Pancreas (tissue), 10 donors: ENCODE measurements at regions not wholly inside any gene's neighbourhood (a gene's known extent, or its start where the extent isn't known, plus 50 kb on each side); places are given as distances from the start of the nearest gene placed in this dataset.

Source experiments
- ATAC-seq, 4 donors: fragments of 200-7000 bp; cut with Tn5 transposase; one replicate each; pipeline versions ENCODE4 v1.8.0 to v1.9.1; 2020; ENCODE audit warnings: mild to moderate bottlenecking in 4 of 4, moderate library complexity in 4 of 4
- DNase-seq, 6 donors: peaks; one replicate each; pipeline ENCODE4 v3.0.0-alpha.2; 2020
- FAIRE-seq: peaks from 2 replicates; lab custom pipeline; 2012; peaks lifted over from hg19 to GRCh38; lab: Jason Lieb, UNC
- H3K27ac ChIP-seq, 4 donors: fragments of 200-600 bp; sonication (generic); 1 replicate in 3 of 4; 2 replicates in 1 of 4; pipeline versions ENCODE4 v1.5.0 to v1.8.0; 2020
- H3K27me3 ChIP-seq, 4 donors: fragments of 200-600 bp; one replicate each; pipeline ENCODE4 v1.8.0; 2021
- H3K36me3 ChIP-seq, 3 donors: fragments of 200-600 bp; sonication (generic) in 1 of 3; one replicate each; pipeline versions ENCODE4 v1.5.0 to v1.8.0; 2020 to 2021
- H3K4me1 ChIP-seq, 3 donors: fragments of 200-600 bp; one replicate each; pipeline ENCODE4 v1.8.0; 2021
- H3K4me3 ChIP-seq, 4 donors: fragments of 200-600 bp; sonication (generic) in 2 of 4; one replicate each; pipeline versions ENCODE4 v1.5.0 to v1.8.0; 2020 to 2021
- H3K9me3 ChIP-seq, 4 donors: fragments of 200-600 bp; one replicate each; pipeline ENCODE4 v1.8.0; 2021
- WGBS, 2 donors: extraction: QIAGEN DNeasy Blood & Tissue Kit; methylation state at CpG; one replicate each; pipeline ENCODE4 v1.1.7; 2013; 5-methylcytosine and 5-hydroxymethylcytosine counted together
- intact Hi-C, 3 donors: fragments of 100-400 bp; cut with DNase I; formaldehyde crosslinking; loops; one replicate each; pipeline versions ENCODE4 v1.11.1 to v1.14.2; 2022
- TF ChIP-seq, protein P1 (sequence below), 4 donors: fragments of 200-600 bp; sonication (generic) in 3 of 4; IDR thresholded peaks; one replicate each; pipeline versions ENCODE4 v1.5.0 to v1.8.0; 2021; ENCODE audit warnings: antibody characterized with exemption in 4 of 4
- donor health status: healthy with polysubstance abuse.
- donor health status: DM: no; HTN: no; CAD: no; lungs with moderate emphysema.
- donor health status: DM: no; HTN: no; CAD: no.
- donor health status: control.
- donor health status: control.
- donor health status: Bipolar disorder and iron deficiency.
- donor health status: DM: yes; HTN: yes; CAD: no.
- donor health status: DM: no; HTN: no; CAD: no.
- donor health status: DM: no; HTN: no; CAD: no.
- donor health status: DM: yes; HTN: yes; CAD: no.

DNA sequence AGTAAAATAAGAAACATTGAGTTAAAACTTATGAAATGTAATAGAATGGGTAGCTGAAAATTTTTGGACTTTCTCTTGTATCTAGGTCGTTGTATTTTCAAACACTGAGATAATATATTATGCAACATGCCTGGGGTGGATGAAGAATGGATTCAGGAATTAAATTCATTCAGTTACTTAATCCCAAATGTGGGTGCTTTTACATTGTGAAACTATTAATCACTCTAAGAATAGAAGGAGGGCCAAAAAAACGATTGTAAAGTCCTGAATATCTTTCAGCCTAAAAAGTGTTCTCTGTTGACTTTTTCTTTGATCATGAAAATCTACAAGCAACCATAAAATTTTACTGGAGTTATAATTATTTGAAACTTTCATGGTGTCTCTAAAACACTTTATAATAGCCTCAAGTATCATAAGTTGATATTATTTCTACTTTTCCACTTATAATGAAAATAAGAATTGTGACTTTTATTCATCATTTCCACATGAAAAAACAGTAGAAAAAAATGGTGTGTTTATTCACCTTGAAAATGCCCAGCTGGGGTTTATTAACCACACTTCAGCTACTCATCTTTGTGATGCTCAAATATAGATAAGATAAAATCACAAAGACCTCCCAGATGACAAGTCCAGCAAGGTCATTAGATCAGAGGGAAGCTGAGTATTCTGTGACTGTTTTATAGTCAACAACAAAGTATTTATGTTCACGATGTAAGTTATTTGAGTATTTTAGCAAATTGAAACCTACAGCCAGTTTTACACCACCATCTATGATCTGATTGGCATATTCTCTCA, 619.9 kb upstream of the SOX9 start:
- Histone ChIP-seq H3K9me3 (no peaks in the 10 kb centered on the region), H3K4me3 (no peak overlapping the region), H3K4me1 (no peaks in the 10 kb centered on the region), H3K36me3 (no peaks in the 10 kb centered on the region), H3K27ac (no peak overlapping the region), H3K27me3 (no peaks in the 10 kb centered on the region)
- TF ChIP-seq, protein P1, sequence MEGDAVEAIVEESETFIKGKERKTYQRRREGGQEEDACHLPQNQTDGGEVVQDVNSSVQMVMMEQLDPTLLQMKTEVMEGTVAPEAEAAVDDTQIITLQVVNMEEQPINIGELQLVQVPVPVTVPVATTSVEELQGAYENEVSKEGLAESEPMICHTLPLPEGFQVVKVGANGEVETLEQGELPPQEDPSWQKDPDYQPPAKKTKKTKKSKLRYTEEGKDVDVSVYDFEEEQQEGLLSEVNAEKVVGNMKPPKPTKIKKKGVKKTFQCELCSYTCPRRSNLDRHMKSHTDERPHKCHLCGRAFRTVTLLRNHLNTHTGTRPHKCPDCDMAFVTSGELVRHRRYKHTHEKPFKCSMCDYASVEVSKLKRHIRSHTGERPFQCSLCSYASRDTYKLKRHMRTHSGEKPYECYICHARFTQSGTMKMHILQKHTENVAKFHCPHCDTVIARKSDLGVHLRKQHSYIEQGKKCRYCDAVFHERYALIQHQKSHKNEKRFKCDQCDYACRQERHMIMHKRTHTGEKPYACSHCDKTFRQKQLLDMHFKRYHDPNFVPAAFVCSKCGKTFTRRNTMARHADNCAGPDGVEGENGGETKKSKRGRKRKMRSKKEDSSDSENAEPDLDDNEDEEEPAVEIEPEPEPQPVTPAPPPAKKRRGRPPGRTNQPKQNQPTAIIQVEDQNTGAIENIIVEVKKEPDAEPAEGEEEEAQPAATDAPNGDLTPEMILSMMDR (IDR thresholded peaks at IDR 0.05), result no peak
- WGBS, 2 donors, result 29 to 33% methylated on average over 3 of the region's 3 CpGs
- intact Hi-C loops, result no loop called here
- FAIRE-seq, result peak; percentile 17
- ATAC-seq, result no peak
- no peak for DNase-seq

DNA sequence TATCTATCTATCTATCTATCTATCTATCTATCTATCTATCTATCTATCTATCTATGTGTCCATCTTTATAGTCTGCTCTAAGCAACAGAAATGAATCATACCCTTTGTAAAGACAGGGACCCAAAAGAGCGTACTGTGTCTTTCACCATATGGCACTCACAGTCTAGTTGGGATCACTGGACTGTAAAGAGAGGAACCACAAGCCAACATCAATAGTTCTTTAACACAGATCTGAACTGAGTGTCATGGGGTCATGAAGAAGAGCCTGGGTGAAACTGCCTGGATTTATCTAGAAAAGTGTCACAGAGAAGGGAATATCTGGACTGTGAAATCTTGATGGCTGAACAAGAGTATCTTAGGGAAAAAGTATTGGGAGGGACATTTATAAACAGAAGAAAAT, 619.1 kb upstream of the SOX9 start:
- H3K4me1 ChIP-seq, result no peaks in the 10 kb centered on the region
- intact Hi-C loops, result no loop called here
- H3K4me3 ChIP-seq, result no peak overlapping the region
- H3K36me3 ChIP-seq, result no peaks in the 10 kb centered on the region
- DNase-seq (no peak), FAIRE-seq (no peak), ATAC-seq (no peak)
- no peak overlapping the region for H3K27ac ChIP-seq
- no peaks in the 10 kb centered on the region for H3K9me3 ChIP-seq
- TF ChIP-seq, protein P1 (IDR thresholded peaks at IDR 0.05), result no peak
- H3K27me3 ChIP-seq, result no peaks in the 10 kb centered on the region
- WGBS, 2 donors, result 93 to 100% methylated on average over 1 of the region's 1 CpG

DNA sequence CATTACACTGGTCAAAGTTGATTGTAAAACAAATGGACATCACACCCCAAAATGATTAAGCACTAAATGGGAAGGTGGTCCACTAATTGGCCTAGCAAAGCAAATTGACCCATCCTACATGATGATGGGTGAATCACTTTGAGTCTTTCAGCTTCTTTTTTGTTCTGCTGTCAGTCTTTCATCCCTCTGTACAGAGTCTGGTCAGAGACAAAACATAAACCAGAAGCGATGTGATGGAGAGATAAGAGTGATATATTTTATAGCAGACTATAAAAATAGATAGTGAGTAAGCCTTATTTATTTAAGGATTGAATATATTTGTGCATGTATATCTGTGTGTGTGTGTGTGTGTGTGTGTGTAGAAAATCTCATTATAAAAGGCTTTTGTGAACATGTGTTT, 618.4 kb upstream of the SOX9 start:
- FAIRE-seq (no peak), ATAC-seq (no peak), DNase-seq (no peak)
- H3K9me3 ChIP-seq, result no peaks in the 10 kb centered on the region
- H3K4me3 ChIP-seq, result no peak overlapping the region
- TF ChIP-seq, protein P1 (IDR thresholded peaks at IDR 0.05), result no peak
- H3K36me3 ChIP-seq, result no peaks in the 10 kb centered on the region
- no peak overlapping the region for H3K27ac ChIP-seq
- WGBS, 2 donors, result 84 to 93% methylated on average over 1 of the region's 1 CpG
- intact Hi-C loops, result no loop called here
- H3K27me3 ChIP-seq, result no peaks in the 10 kb centered on the region
- no peaks in the 10 kb centered on the region for H3K4me1 ChIP-seq

DNA sequence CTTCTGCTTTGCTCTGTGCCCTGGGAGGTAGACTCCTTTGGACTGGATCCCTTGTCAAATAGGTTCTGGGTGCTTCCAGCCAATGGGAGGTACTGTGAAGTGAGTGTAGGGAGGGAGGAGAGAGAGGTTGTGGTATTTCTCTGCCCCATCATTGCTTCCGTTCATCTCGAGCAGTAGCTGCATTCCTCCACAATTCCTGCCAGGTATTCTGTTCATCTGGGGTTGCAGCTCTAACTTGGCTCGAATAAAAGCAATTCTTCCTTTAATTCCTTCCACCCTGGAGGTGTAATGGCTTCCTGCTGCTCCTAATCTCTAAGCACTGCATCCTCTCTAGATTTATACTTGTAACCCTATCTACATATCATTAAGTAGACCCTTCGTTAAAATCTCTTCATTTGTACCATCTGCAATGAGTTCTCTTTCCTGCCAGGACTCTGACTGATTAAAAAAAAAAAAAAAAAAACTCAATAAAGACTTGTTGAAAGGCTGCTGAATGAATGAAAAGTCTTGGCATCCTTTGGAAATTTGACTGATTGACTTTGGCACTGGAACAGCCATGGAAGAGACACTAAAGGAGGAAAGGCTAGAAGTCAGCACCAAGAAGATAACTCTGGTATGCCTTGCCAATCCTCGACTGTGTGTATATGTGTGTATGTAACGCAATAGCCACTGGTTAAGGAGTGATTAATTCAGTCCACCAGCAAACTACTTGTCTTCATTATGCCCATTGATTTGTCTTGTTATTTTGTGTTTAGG, 616.9 kb upstream of the SOX9 start:
- FAIRE-seq (no peak), ATAC-seq (no peak)
- intact Hi-C loops, result no loop called here

More for the DNA sequence above, 616.9 kb upstream of the SOX9 start:
- no peak overlapping the region for H3K4me3 ChIP-seq
- no peaks in the 10 kb centered on the region for H3K36me3 ChIP-seq
- 55 to 66% methylated on average over 6 of the region's 6 CpGs for WGBS, 2 donors
- no peak overlapping the region for H3K27ac ChIP-seq
- no peaks in the 10 kb centered on the region for H3K9me3 ChIP-seq
- no peaks in the 10 kb centered on the region for H3K27me3 ChIP-seq
- TF ChIP-seq, protein P1 (IDR thresholded peaks at IDR 0.05), result no peak
- no peaks in the 10 kb centered on the region for H3K4me1 ChIP-seq
- no peak for DNase-seq
